ENCODE measurements at regions not wholly inside any gene's neighbourhood (a gene's known extent, or its start where the extent isn't known, plus 50 kb on each side); places are given as distances from the start of the nearest gene placed in this dataset.
"Not testable (repeated sequence)": the region's sequence is repeated elsewhere in the genome, so short reads cannot be mapped to it uniquely, and the experiment has no call there.

- DNase-seq (ENCODE audit: low spot score), result not testable (repeated sequence)
Observed at GRCh38 chr20:47890708-47891107, 105.4 kb upstream of the SULF2 start.

GRCh38 chr20:47889751-47890150 lies 104.5 kb upstream of the SULF2 start:
- not testable (repeated sequence) for DNase-seq (ENCODE audit: low spot score)

GRCh38 chr20:47888351-47888750 lies 103.1 kb upstream of the SULF2 start:
- no peak for DNase-seq (ENCODE audit: low spot score)

- DNase-seq (ENCODE audit: low spot score), result no peak
Observed at GRCh38 chr20:47887477-47888080, 102.3 kb upstream of the SULF2 start.

- DNase-seq (ENCODE audit: low spot score), result no peak
Observed at GRCh38 chr20:47887064-47887463, 101.8 kb upstream of the SULF2 start.

- DNase-seq (ENCODE audit: low spot score), result no peak
Observed at GRCh38 chr20:47886454-47887041, 101.3 kb upstream of the SULF2 start.

GRCh38 chr20:47885909-47886453 lies 100.7 kb upstream of the SULF2 start:
- DNase-seq (ENCODE audit: low spot score), result no peak

GRCh38 chr20:47883940-47884339 lies 98.7 kb upstream of the SULF2 start:
- DNase-seq (ENCODE audit: low spot score), result not testable (repeated sequence)

- no peak for DNase-seq (ENCODE audit: low spot score)
Observed at GRCh38 chr20:47883186-47883585, 97.9 kb upstream of the SULF2 start.

GRCh38 chr20:47879771-47880170 lies 94.5 kb upstream of the SULF2 start:
- no peak for DNase-seq (ENCODE audit: low spot score)

GRCh38 chr20:47878601-47879027 lies 93.3 kb upstream of the SULF2 start:
- DNase-seq (ENCODE audit: low spot score), result no peak

GRCh38 chr20:47876311-47877088 lies 91.2 kb upstream of the SULF2 start:
- no peak for DNase-seq (ENCODE audit: low spot score)

- DNase-seq (ENCODE audit: low spot score), result no peak
Observed at GRCh38 chr20:47875297-47876025, 90.2 kb upstream of the SULF2 start.

- no peak for DNase-seq (ENCODE audit: low spot score)
Observed at GRCh38 chr20:47872341-47872740, 87.1 kb upstream of the SULF2 start.

- no peak for DNase-seq (ENCODE audit: low spot score)
Observed at GRCh38 chr20:47870475-47870874, 85.2 kb upstream of the SULF2 start.

GRCh38 chr20:47868744-47869143 lies 83.5 kb upstream of the SULF2 start:
- DNase-seq (ENCODE audit: low spot score), result no peak

GRCh38 chr20:47868236-47868635 lies 83.0 kb upstream of the SULF2 start:
- no peak for DNase-seq (ENCODE audit: low spot score)

- DNase-seq (ENCODE audit: low spot score), result no peak
Observed at GRCh38 chr20:47867831-47868230, 82.5 kb upstream of the SULF2 start.

GRCh38 chr20:47866480-47866879 lies 81.2 kb upstream of the SULF2 start:
- DNase-seq (ENCODE audit: low spot score), result no peak

GRCh38 chr20:47865912-47866311 lies 80.6 kb upstream of the SULF2 start:
- no peak for DNase-seq (ENCODE audit: low spot score)

- DNase-seq (ENCODE audit: low spot score), result no peak
Observed at GRCh38 chr20:47865451-47865850, 80.2 kb upstream of the SULF2 start.

- no peak for DNase-seq (ENCODE audit: low spot score)
Observed at GRCh38 chr20:47863981-47864380, 78.7 kb upstream of the SULF2 start.
